Testis (tissue), 2 donors: ENCODE measurements at regions not wholly inside any gene's neighbourhood (a gene's known extent, or its start where the extent isn't known, plus 50 kb on each side); places are given as distances from the start of the nearest gene placed in this dataset.

Source experiments
- POLR2A ChIP-seq: fragments of 450-650 bp; IDR thresholded peaks from one replicate; pipeline ENCODE4 v1.6.1; 2017; ENCODE audit warnings: antibody characterized with exemption, mild to moderate bottlenecking, moderate library complexity
- TF ChIP-seq, protein P1 (sequence below), 3 experiments: fragments of 450-650 bp in 2 of 3; fragments of 200-600 bp in 1 of 3; sonication (generic) in 1 of 3; IDR thresholded peaks; one replicate each; pipeline ENCODE4 v1.5.1; 2016 to 2019; ENCODE audit warnings: antibody characterized with exemption in 3 of 3, mild to moderate bottlenecking in 2 of 3, moderate library complexity in 1 of 3

DNA sequence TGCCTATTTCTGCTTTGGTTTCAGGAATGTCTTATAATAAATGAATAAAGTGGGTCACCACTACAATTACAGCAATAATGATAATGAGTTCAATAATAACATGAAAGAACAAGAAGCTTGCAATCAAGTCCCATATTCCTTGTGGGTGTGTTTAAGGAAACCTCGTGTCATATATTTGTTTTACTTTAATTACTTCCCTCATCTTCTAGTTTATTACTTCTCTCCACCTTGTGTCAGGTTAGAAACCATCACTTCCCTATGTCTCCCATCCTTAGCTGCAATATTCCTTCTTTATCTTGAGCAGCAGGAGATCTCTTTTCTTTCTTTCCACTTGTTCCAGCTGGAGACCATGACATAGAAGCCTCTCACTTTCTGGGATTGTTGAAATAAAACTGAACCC lies 384.0 kb upstream of the TMEM132C start:
- TF ChIP-seq, protein P1, sequence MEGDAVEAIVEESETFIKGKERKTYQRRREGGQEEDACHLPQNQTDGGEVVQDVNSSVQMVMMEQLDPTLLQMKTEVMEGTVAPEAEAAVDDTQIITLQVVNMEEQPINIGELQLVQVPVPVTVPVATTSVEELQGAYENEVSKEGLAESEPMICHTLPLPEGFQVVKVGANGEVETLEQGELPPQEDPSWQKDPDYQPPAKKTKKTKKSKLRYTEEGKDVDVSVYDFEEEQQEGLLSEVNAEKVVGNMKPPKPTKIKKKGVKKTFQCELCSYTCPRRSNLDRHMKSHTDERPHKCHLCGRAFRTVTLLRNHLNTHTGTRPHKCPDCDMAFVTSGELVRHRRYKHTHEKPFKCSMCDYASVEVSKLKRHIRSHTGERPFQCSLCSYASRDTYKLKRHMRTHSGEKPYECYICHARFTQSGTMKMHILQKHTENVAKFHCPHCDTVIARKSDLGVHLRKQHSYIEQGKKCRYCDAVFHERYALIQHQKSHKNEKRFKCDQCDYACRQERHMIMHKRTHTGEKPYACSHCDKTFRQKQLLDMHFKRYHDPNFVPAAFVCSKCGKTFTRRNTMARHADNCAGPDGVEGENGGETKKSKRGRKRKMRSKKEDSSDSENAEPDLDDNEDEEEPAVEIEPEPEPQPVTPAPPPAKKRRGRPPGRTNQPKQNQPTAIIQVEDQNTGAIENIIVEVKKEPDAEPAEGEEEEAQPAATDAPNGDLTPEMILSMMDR (IDR thresholded peaks at IDR 0.05) = no peak
- no peak for TF ChIP-seq POLR2A
